ACC112 (cell line): ENCODE measurements at regions not wholly inside any gene's neighbourhood (a gene's known extent, or its start where the extent isn't known, plus 50 kb on each side); places are given as distances from the start of the nearest gene placed in this dataset.
A peak's percentile ranks its signal among the peaks of the same experiment; 100 is the strongest.

Source experiments
- H2AFZ ChIP-seq: fragments of 200-600 bp; sonication (generic); one replicate; pipeline ENCODE4 v1.6.0; 2017; ENCODE audit warnings: antibody characterized with exemption, low read length; ENCODE audit not compliant: unreplicated experiment
- H3K27ac ChIP-seq: fragments of 200-600 bp; sonication (generic); 2 replicates; pipeline ENCODE4 v1.5.1; 2014; ENCODE audit warnings: low read depth, mild to moderate bottlenecking, antibody characterized with exemption, low read length, moderate library complexity
- H3K27me3 ChIP-seq: fragments of 200-600 bp; sonication (generic); 2 replicates; pipeline ENCODE4 v1.6.1; 2014; ENCODE audit warnings: mild to moderate bottlenecking, antibody characterized with exemption, low read length, moderate library complexity, mixed read lengths; ENCODE audit not compliant: insufficient read depth
- H3K36me3 ChIP-seq: fragments of 200-600 bp; sonication (generic); 2 replicates; pipeline ENCODE4 v1.6.1; 2016; ENCODE audit warnings: mild to moderate bottlenecking, antibody characterized with exemption, low read length, moderate library complexity, mixed read lengths; ENCODE audit not compliant: insufficient read depth
- H3K4me1 ChIP-seq: fragments of 200-600 bp; sonication (generic); one replicate; pipeline ENCODE4 v1.6.1; 2016; ENCODE audit warnings: low read length, mixed read lengths; ENCODE audit not compliant: insufficient read depth, unreplicated experiment, control insufficient read depth
- H3K4me3 ChIP-seq: fragments of 200-600 bp; sonication (generic); 2 replicates; pipeline ENCODE4 v1.5.1; 2014; ENCODE audit warnings: mild to moderate bottlenecking, low read depth, low read length
- H3K79me2 ChIP-seq: fragments of 200-600 bp; sonication (generic); one replicate; pipeline ENCODE4 v1.6.0; 2016; ENCODE audit warnings: low read length; ENCODE audit not compliant: control insufficient read depth, unreplicated experiment, insufficient read depth

DNA sequence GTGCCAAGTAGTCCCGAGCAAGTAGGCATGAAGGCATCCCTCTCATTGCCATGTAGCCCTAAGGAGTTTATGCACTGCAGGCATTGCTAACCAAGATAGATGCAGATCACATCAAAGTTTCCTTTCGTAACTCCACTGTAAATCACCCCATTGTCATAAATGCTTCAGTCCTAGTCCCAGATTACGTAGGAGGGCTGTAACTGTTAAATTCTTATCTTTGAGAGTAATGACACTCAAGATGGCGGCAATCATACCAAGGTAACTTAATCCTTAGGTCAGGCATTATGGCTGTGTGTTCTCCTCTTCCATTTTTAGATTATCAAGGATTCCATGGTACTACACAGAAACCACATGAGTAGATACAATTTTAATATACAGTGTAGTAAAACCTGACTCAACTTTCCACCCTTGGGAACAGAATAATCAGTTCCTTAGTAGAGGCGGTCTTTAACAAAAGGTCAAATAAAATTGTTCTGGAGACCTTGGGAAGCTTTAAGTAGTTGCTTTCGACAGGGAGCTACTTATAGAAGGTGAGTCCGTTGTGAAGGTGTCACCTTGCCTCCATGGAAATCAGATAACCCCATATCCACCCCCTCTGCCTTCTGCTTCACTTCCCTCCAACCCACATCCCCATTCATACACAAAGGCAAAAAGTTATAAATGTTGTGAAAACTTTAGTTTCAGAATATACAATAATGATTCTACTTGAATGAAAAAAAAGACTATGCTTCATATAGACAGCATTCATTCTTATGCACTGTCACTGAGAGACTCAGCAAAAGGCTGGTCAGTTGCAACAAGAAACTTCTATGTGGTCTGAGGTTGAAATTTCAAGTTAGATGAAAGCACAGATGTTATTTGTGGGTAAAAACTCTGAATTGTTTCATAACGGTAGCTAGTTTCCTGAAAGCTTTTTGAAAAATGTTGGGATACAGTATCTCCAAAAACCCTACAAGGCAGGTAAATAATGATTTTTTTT lies 64.8 kb upstream of the GALNT5 start:
- peaks cover 35% of the 10 kb centered on the region for H3K4me1 ChIP-seq
- H3K27ac ChIP-seq: peak overlapping the region; percentile 46; the same call in 1 of the 2 replicates
- H3K4me3 ChIP-seq: no peak overlapping the region
- peak overlapping the region; percentile 90 for H2AFZ ChIP-seq
- no peaks in the 10 kb centered on the region for H3K79me2 ChIP-seq
- no peaks in the 10 kb centered on the region for H3K27me3 ChIP-seq
- H3K36me3 ChIP-seq: no peaks in the 10 kb centered on the region

DNA sequence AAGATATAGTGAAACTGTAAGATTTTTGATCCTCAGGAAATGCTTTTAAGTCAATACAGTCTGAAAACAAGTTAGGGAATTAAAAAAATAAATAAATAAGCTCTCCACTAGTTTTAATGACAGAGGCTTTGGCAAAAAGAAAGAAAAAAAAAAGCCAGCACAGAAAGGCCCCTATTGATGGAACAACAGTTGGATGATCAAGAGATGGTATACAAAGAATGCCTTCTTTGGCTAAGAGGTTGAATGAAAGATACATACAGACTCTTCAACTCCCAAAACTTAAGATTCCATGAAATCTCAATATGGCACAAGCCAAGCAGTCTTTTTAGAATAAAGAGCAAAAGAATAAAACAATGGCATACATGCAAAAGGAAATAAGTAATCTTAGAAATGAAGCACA lies 64.0 kb upstream of the GALNT5 start:
- Histone ChIP-seq H3K36me3 (no peaks in the 10 kb centered on the region), H3K27me3 (no peaks in the 10 kb centered on the region), H3K27ac (peak overlapping the region; percentile 46), H2AFZ (peak overlapping the region; percentile 90), H3K4me1 (peaks cover 35% of the 10 kb centered on the region), H3K4me3 (no peak overlapping the region), H3K79me2 (no peaks in the 10 kb centered on the region)

GRCh38 chr2:157194097-157194688 lies 63.3 kb upstream of the GALNT5 start:
- peaks cover 35% of the 10 kb centered on the region for H3K4me1 ChIP-seq
- no peaks in the 10 kb centered on the region for H3K36me3 ChIP-seq
- peak overlapping the region; percentile 90 for H2AFZ ChIP-seq
- H3K27ac ChIP-seq: peak overlapping the region; percentile 46
- no peaks in the 10 kb centered on the region for H3K27me3 ChIP-seq
- no peak overlapping the region for H3K4me3 ChIP-seq
- H3K79me2 ChIP-seq: no peaks in the 10 kb centered on the region

- Histone ChIP-seq H3K79me2 (no peaks in the 10 kb centered on the region), H3K27ac (peak overlapping the region; percentile 11; the same call in 1 of the 2 replicates), H3K4me1 (peaks cover 33% of the 10 kb centered on the region), H3K27me3 (no peaks in the 10 kb centered on the region), H3K4me3 (no peak overlapping the region), H3K36me3 (no peaks in the 10 kb centered on the region), H2AFZ (peak overlapping the region; percentile 85)
These were observed 62.7 kb upstream of the GALNT5 start for GRCh38 chr2:157194844-157195243.

DNA sequence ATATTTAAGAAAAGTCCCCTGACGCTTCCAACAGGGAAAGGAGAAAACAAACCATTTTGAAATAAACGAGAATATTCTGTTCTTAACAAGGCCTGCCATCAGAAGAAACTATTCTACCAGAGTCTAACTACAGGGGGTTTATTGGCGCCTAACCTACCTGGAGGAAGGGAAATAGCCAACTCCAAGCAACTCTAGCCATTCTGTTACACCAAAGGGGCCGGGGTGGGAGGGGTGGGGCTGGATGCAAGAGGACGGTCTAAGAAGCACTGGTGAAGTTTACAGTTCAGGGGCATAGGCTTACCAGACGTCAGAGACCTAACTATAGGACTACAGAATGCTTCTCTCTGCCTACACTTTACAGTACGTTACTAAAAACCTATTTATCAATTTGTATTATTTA lies 60.5 kb upstream of the GALNT5 start:
- Histone ChIP-seq H3K27ac (no peak overlapping the region), H3K27me3 (no peaks in the 10 kb centered on the region), H3K36me3 (no peaks in the 10 kb centered on the region), H3K4me1 (peaks cover 23% of the 10 kb centered on the region), H3K4me3 (no peak overlapping the region), H3K79me2 (no peaks in the 10 kb centered on the region), H2AFZ (no peak overlapping the region)

- no peaks in the 10 kb centered on the region for H3K27me3 ChIP-seq
- H2AFZ ChIP-seq: no peak overlapping the region
- no peaks in the 10 kb centered on the region for H3K79me2 ChIP-seq
- no peaks in the 10 kb centered on the region for H3K36me3 ChIP-seq
- no peak overlapping the region for H3K27ac ChIP-seq
- peaks cover 21% of the 10 kb centered on the region for H3K4me1 ChIP-seq
- no peak overlapping the region for H3K4me3 ChIP-seq
These were observed 59.7 kb upstream of the GALNT5 start for GRCh38 chr2:157197848-157198247.

GRCh38 chr2:157203651-157204050 lies 53.9 kb upstream of the GALNT5 start:
- Histone ChIP-seq H3K79me2 (no peaks in the 10 kb centered on the region), H3K27ac (no peak overlapping the region), H3K4me1 (no peaks in the 10 kb centered on the region), H3K4me3 (no peak overlapping the region), H3K27me3 (no peaks in the 10 kb centered on the region), H2AFZ (no peak overlapping the region), H3K36me3 (no peaks in the 10 kb centered on the region)

DNA sequence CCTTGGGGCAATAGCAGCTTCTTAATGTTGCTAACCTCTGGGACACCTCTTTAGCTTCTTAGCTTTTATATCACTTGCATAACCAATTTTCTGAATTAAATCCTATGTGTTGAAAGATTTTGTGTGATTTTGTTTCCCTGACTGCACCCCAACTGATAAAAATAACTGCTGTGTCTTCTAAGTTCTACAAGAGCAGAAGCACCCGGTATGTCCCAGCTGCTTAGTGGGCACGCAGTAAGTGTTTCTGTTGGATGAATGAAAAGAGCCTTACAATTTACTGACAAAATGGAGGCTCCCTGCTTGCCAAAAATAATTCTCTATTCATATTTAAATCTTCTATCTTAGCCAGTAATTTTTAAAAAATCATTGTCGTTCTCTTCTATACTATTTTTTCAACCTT lies 53.1 kb upstream of the GALNT5 start:
- H3K27ac ChIP-seq: no peak overlapping the region

GRCh38 chr2:157206916-157207315 lies 50.6 kb upstream of the GALNT5 start:
- Histone ChIP-seq H3K4me3 (no peak overlapping the region), H3K27me3 (no peaks in the 10 kb centered on the region), H3K27ac (no peak overlapping the region), H3K79me2 (no peaks in the 10 kb centered on the region), H3K36me3 (no peaks in the 10 kb centered on the region), H2AFZ (no peak overlapping the region), H3K4me1 (no peaks in the 10 kb centered on the region)

More for the DNA sequence above, 53.1 kb upstream of the GALNT5 start:
- Histone ChIP-seq H3K4me1 (no peaks in the 10 kb centered on the region), H3K79me2 (no peaks in the 10 kb centered on the region), H2AFZ (no peak overlapping the region), H3K36me3 (no peaks in the 10 kb centered on the region), H3K4me3 (no peak overlapping the region), H3K27me3 (no peaks in the 10 kb centered on the region)
